Fibroblast of the conjunctiva (primary cell): ENCODE measurements at regions not wholly inside any gene's neighbourhood (a gene's known extent, or its start where the extent isn't known, plus 50 kb on each side); places are given as distances from the start of the nearest gene placed in this dataset.

Experiments used
- DNase-seq: peaks from one replicate; pipeline ENCODE4 v3.0.0-alpha.2; 2010; ENCODE audit warnings: low read depth

DNA sequence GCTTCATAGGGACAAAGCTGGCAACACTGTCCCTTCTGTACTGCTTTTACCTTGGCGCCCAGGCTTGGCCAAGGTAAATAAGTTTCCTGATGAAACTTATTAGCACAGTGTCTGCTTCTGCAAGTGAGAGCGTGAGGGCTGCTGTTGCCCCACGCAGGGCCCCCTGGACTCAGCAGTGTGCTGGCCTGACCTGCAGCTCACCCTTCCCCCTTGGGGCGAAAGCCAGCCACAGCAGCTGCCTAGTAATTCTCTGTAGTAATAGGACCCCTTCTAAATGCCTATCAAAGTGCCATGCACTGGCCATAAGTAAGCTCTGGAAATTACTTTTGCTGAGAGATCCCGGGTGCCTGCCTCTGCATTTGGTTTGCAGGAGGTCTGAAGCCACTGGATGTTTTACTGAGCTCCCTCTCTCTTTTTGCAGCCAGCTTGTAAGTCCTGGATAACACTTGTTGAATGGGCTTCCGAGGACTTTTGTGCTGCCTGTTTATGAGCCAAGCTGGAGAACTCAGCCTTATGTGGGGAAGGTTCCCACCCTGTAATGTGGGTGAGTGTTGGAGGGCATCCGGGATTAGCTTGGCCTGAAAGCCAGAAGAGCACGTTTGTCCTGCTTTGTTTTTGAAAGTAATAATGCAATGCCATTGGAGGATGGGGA, 293.9 kb downstream of the C7orf25 start:
- no peak for DNase-seq

DNA sequence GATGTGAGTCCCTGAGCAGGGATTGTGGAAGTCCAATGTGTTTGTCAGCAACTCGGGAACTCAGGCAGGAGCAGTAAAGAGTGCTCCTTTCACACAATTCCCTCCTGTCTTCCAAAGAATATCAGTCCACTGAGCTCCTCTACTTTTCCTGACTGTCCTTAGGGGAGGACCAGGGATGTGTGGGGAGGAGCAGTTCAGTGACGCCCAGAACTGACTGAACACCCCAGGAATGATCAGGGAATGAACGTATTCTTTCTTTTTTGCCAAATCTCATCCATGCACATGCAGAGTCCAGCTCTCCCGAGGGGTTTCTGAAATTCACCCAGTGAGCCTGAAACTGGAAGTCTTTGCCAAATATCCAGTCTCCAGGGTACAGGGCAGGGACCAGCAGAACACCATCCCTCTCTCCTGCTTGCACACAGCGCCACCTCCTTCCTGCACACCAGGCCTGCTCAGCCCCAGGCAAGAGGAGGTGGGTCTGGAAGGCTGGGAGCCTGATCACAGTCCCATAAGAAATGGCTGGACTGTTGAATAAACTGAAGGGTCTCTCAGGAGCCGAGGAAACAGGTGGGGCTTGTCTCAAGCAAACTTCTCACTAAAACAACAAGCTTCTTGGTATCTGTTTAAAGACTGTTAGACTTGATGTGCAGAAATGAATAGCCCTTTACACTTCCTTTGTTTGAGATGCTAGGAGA, 294.7 kb downstream of the C7orf25 start:
- DNase-seq: no peak

GRCh38 chr7:42614636-42615035, 297.2 kb downstream of the C7orf25 start:
- DNase-seq: no peak

DNA sequence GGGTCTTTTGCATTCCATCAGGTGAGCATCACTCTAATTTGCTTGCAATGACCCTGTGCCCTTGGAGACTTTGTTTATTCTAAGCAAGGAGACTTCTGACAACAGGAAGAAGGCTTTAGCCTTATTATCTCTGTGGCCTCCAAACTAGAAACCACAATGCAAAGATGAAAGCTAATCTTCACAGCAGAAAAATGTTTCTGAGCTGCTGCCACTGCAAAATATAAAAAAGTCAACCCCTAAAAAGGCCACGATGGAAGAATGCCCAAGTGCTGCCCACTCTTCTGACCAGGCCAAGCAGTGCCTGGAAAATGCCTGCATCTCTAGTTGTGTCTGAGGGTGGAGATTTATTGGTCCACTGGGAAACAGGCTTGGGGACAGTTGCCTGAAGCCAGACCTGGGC, 299.9 kb downstream of the C7orf25 start:
- DNase-seq: no peak

DNA sequence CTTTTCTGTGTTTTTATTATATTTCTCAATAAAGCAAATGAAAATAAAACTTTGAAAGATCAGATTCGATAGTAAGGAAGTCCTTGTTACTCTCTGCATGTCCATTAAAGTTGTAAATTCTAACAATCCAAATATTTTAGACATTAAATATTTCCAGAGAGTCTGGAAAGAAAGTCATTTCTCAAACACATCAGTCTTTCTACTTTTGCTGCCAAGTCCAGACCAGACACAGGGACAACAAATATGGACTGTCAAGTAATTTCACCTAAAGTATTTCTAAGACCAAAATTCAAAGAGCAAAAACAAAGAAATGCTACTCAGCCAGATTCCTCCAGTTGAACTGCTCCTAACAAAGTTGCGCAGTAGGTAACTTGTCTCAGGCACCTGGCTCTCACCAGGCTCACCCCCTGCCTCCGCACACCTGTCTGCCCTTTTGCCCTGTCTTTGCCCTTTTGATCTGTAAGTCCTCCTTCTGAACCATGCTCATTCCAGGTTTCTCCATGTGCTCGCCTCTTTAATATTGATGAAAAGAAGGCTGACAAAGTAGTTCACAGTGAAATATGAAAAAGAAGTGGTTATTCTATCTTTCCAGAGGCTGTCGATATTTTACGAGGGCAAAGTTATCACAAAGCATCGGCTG, 300.5 kb downstream of the C7orf25 start:
- DNase-seq: no peak

DNA sequence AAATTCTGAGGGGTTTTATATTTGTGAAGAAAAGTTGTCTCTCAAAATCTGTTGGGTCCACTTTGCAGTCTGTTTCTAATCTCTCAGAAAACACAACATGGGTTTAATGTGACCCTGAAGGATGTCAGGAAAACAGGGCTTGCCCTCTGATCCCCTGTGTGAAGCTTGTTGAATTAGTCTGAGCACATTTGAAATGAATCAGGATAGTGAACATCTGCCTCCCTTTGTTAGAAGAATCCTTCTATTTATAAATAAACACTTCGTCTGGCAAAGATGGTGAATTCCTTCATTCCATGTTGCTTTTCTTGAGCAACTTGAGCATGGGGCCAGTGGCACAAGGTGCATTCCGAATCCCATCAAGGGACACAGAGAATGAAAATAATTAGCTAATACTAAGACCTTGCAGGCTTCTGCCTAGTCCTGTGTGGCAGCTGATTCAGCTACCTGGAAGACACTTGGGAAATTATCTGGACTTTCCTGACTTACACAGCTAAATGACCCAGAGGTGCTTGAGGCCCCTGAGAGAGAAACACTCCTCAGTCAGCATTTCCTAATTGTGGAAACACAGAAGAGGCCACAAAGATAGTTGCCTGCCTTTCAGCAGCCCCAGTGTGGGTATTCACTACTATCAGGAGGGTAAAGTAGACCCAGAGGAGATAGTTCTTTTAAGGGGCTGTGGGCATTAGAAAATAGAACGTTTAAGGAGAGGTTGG, 305.5 kb downstream of the C7orf25 start:
- DNase-seq: peak; percentile 39

DNA sequence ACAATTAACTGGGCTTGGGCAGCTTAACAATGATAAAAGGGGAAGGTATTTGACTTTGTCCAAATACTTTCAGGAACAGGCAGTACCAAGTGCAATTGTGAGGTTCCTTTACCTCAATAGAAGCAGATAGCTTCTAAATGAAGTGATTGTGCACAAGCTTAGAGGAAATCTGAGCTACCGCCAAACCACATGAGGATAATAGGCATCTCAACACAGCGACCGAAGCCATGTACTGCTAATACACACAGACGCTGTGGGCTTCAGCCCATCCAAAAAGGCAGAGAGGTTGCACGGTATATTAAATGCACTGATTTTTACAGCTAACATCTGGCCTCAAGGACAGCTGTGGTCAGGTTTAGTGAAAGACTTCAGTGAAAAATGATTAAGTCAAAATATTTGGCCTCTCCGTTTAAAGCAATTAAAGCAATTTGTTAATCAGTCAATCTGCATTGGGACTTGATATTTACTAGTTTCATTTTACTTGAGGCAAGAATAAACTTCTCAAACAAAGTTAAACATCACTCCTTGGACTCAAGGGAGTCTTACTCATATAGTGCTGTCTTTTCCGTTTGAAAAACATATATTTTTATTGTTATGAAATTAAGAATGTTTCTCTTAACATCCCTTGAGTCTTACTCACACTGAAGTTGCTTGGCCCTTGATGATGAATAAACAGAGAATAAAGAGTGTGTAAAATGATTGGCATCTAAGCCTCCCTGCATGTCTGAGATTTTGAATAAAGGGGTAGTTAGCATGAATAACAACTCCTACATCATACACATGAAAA, 306.3 kb downstream of the C7orf25 start:
- no peak for DNase-seq

GRCh38 chr7:42603496-42603895, 308.4 kb downstream of the C7orf25 start:
- DNase-seq: no peak

GRCh38 chr7:42597300-42597699, 314.6 kb downstream of the C7orf25 start:
- no peak for DNase-seq

DNA sequence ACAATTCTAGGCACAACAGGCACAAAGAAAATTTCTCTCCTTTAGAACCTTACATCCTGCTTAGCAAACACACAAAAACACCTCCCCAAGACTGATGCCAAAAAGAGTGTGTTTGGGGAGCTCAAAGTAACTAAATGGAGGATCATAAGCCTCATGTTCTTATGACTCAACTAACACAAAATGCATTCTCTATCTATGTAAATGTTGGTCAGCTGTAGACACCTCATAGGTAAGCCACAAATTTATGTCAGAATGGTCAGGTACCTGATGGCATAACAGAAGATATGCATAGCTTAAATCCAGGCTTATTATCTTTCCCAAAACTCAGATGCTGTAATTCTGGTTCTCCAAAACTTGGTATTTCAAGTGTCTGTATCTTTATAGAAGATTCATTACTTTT, 315.1 kb downstream of the C7orf25 start:
- no peak for DNase-seq

DNA sequence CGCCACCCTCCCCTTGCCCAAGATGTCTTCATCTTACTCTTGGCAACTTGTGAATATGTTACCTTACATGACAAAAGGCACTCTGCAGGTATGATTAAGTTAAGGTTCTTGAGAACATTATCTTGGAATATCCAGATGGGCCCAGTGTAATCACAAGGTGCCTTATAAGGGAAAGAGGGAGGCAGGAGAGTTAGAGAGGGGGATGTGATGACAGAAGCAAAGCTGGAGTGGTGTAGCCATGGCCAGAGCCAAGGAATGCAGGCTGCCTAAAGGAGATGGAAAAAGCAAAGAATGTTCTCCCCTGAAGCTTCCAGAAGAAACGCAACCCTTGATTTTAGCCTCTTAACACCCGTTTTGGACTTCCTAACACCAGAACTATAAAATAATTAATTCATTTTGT, 318.0 kb downstream of the C7orf25 start:
- DNase-seq: no peak

DNA sequence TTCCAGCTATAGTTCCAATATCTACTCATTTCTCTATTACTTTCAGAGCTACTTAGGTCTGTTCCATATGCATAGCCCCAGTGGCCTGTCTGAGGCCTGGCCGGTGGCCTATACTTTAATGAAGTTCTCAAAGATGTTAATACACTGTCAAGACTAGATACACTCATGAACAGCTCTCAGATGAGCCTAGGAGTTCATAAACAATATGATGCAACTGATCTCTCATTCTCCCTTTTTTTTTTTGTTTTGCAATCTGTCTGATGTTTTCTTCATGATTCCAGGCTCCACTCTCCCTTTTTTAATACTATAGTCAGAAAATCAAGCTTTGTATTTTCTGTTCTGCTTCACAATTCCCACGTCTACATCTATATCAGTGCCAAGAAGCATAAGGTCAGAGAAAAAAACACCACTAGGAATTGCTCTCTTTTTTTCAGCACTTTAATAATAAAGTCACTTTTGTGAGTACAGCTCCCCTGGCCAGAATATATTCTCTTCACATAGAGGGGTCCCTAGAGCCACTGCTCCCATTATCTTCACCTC, 321.0 kb downstream of the C7orf25 start:
- DNase-seq: no peak

DNA sequence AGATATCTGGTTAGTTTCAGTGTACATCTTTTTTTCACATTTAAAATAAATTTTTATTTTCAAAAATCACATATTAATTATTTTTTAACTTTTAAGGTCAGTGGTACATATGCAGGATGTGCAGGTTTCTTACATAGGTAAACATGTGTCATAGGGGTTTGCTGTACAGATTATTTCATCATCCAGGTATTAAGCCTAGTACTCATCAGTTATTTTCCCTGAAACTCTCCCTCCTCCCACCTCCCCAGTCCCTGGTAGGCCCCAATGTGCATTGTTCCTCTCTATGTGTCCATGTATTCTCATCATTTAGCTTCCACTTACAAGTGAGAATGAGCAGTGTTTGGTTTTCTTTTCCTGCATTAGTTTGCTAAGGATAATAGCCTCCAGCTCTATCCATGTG, 323.0 kb downstream of the C7orf25 start:
- no peak for DNase-seq

GRCh38 chr7:42587806-42588205, 324.1 kb downstream of the C7orf25 start:
- no peak for DNase-seq

GRCh38 chr7:42580061-42580460, 331.8 kb downstream of the C7orf25 start:
- no peak for DNase-seq

DNA sequence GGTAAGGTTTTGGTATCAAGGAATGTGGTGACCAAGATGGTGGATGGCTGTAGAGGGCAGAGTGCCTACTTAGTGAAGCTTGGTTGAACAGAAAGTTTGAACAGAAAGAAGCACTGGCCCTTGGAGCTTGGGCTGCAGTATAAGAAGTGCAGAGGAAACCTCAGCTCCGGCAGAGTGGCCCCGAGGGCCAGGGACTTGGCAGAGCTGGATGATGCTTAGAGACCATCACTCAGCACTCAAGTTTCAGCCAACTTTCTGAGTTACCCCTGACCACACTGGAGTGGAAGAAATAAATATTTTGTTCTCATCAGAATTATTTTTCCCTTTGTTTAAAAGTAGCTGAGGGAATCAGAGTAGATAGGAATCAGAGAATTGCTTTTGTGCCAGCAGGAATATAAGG, 336.7 kb downstream of the C7orf25 start:
- no peak for DNase-seq

DNA sequence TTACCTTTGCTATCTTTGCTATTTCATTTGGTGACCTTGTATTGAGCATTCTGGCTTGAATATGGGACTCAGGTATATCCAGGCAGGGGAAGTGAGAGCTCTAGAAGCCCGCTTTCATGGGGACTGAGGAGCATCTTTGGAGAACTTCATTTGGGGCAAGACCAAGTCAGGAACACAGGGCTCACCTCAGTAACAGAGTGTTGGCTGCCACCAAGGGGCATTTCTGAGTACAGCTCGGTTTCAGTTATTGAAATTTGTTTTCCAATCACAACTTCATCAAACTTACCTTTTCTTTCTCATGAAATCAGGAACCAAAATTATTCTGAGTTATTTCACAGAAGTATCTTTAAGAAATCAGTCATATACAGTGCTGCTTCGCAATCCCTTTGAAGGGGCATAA, 337.2 kb downstream of the C7orf25 start:
- no peak for DNase-seq

DNA sequence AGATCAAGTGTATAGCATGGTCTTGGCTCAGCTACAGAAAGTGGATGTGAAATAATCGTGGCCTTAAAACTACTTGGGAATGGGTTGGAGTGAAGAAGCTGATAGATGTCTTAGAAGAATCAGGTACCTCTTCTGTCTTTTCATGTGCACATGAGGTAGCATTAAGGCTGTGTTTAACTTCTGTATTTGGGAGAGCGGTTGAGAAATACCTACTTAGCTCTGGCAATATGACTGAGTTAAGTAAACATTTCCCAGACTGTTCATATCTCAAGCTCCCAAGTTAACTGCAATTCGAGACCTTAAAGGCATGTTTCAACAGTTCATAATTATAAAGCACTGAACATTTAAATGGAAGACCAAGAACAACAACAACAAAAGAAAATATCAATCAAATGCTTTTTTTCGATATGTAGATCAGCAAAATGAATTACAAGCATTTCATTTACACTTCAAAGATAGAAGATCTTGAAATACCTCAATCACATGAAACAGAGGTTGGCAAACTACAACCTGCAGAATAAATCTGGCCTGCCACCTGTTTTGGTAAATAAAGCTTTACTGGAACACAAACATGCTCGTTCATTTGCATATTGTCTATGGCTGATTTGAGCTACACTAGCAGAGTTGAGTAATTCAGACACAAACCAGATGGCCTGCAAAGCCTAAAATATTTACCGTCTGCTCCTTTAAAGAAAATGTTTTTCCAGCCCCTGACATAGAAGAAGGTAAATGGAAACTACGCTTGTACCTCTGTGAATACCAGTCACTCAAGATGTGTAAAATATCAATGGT, 337.1 kb upstream of the GLI3 start:
- no peak for DNase-seq

DNA sequence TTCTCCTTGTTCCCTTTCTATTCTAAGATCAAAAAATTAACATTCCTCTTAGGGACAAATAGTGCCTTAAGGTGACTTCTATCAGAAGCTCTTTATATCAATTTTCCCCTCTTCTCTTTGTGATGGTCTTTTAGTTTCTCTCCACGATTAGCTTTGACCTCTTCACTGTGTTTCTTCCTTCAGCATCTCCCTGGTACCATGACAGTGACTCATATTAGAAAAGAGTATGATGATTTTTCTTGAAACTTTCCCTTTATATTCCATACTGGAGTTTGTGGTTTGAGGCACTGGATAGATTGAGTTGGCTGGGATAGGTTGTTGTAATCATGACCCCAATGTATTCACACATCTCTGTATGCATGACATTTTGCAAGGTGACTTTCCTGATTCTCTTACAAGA, 335.6 kb upstream of the GLI3 start:
- no peak for DNase-seq

DNA sequence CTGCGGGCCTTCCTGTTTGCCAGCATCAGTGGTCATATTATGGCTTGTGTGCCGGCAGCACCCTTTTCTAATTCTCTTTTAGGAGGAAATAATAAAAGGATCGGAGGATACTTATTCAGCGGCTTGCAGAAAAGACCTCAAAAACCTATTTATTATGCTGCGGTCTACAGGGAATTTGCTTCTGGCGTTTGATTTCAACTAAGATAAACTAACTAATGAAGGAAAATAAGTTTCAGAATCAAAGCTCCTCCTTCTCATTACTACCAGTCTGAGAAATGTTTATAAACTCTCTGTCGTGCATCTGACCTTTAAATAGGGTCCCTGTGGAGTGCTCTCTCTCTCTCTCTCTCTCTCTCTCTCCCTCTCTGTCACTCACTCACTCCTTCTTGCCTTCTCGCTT, 335.0 kb upstream of the GLI3 start:
- DNase-seq: no peak

DNA sequence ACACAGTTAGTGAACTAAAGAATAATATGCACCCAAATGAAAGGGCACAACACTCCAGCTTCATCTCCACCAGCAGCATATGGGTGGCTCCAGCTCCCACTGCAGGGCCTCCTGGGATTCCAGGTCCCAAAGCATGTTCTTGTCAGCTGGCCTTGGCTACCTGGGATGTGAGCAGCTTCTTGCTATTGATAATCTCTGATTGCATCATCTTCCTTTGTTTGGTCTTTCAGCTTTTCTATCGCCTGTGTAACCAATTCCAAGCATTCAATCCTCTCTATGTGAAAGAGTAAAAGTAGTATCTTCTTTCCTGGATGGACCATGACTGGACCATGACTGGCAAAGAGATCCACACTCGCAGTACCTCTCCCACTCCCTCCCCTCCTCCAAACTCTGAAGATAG, 333.9 kb upstream of the GLI3 start:
- no peak for DNase-seq
